Psoas muscle (tissue), 7 donors: ENCODE measurements at regions not wholly inside any gene's neighbourhood (a gene's known extent, or its start where the extent isn't known, plus 50 kb on each side); places are given as distances from the start of the nearest gene placed in this dataset.

Experiments used
- ATAC-seq, 4 donors: fragments of 200-7000 bp; cut with Tn5 transposase; one replicate each; pipeline ENCODE4 v1.9.1; 2020; ENCODE audit warnings: moderate library complexity in 3 of 4, mild to moderate bottlenecking in 2 of 4
- DNase-seq, 2 donors: peaks; one replicate each; pipeline ENCODE4 v3.0.0-alpha.2; 2020
- H3K27ac ChIP-seq: fragments of 200-600 bp; one replicate; pipeline ENCODE4 v1.8.0; 2022
- H3K27me3 ChIP-seq, 3 donors: fragments of 200-600 bp in 1 of 3; one replicate each; pipeline versions ENCODE4 v1.6.1 to v1.8.0; 2013 to 2022; ENCODE audit warnings: low read length in 2 of 3, mild to moderate bottlenecking in 2 of 3, moderate library complexity in 1 of 3; ENCODE audit not compliant: insufficient read depth in 3 of 3
- H3K36me3 ChIP-seq, 2 donors: fragments of 200-600 bp in 1 of 2; one replicate each; pipeline versions ENCODE4 v1.6.1 to v1.8.0; 2013 to 2022; ENCODE audit warnings: low read depth in 1 of 2, mild to moderate bottlenecking in 1 of 2, moderate library complexity in 1 of 2; ENCODE audit not compliant: insufficient read depth in 1 of 2
- H3K4me1 ChIP-seq: fragments of 200-600 bp; one replicate; pipeline ENCODE4 v1.8.0; 2022
- H3K4me3 ChIP-seq: fragments of 200-600 bp; one replicate; pipeline ENCODE4 v1.8.0; 2022; ENCODE audit warnings: mild to moderate bottlenecking
- H3K9me3 ChIP-seq: fragments of 200-600 bp; one replicate; pipeline ENCODE4 v1.8.0; 2022
- WGBS, 3 donors: extraction: QIAGEN DNeasy Blood & Tissue Kit; methylation state at CpG; one replicate each; pipeline versions ENCODE4 v1.1.6 to v1.1.7; 2013; 5-methylcytosine and 5-hydroxymethylcytosine counted together
- intact Hi-C, 2 donors: fragments of 100-400 bp; cut with DNase I; formaldehyde crosslinking; loops; one replicate each; pipeline versions ENCODE4 v1.11.0 to v1.14.2; 2022
- TF ChIP-seq, protein P1 (sequence below): fragments of 200-600 bp; IDR thresholded peaks from one replicate; pipeline ENCODE4 v1.8.0; 2022; ENCODE audit warnings: antibody characterized with exemption
- donor health status: healthy with polysubstance abuse.
- donor health status: DM: no; HTN: no; CAD: no; lungs with moderate emphysema.
- donor health status: Bipolar disorder and iron deficiency.
- donor health status: healthy.
- donor health status: DM: yes; HTN: yes; CAD: no.
- donor health status: DM: no; HTN: no; CAD: no.
- donor health status: DM: yes; HTN: yes; CAD: no.

- ATAC-seq (no peak), DNase-seq (no peak)
- no peak overlapping the region for H3K4me3 ChIP-seq
- no peaks in the 10 kb centered on the region for H3K27me3 ChIP-seq
- H3K36me3 ChIP-seq = no peaks in the 10 kb centered on the region
- peaks cover 24% of the 10 kb centered on the region for H3K4me1 ChIP-seq
- TF ChIP-seq, protein P1, sequence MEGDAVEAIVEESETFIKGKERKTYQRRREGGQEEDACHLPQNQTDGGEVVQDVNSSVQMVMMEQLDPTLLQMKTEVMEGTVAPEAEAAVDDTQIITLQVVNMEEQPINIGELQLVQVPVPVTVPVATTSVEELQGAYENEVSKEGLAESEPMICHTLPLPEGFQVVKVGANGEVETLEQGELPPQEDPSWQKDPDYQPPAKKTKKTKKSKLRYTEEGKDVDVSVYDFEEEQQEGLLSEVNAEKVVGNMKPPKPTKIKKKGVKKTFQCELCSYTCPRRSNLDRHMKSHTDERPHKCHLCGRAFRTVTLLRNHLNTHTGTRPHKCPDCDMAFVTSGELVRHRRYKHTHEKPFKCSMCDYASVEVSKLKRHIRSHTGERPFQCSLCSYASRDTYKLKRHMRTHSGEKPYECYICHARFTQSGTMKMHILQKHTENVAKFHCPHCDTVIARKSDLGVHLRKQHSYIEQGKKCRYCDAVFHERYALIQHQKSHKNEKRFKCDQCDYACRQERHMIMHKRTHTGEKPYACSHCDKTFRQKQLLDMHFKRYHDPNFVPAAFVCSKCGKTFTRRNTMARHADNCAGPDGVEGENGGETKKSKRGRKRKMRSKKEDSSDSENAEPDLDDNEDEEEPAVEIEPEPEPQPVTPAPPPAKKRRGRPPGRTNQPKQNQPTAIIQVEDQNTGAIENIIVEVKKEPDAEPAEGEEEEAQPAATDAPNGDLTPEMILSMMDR = no peak
- intact Hi-C loops = no loop called here
- H3K27ac ChIP-seq = no peak overlapping the region
- WGBS, 3 donors = 54 to 80% (median 69%) methylated on average over 4 of the region's 4 CpGs
- H3K9me3 ChIP-seq = no peaks in the 10 kb centered on the region
Observed at GRCh38 chr11:35085531-35086165, 53.3 kb upstream of the CD44 start.

DNA sequence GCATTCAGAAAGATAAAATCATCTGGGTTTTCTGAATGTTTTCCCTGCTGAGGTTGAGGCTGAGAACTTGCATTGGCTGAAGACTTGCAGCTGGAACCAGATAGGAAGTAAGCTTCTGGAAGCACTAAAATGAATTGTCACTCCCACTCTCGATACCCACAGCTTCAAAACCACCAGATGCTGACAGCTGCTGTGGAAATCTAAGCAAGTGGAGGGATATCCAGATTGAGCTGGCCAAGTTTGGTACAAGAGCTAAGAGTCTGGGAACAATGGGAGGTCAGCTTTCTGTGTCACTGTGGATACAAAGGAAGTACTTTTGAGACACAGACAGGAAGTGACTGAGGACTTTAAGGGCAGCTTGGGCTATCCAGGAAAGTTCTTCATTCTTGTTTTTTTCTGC lies 51.3 kb upstream of the CD44 start:
- no peak overlapping the region for H3K4me3 ChIP-seq
- intact Hi-C loops = no loop called here
- DNase-seq = no peak
- H3K9me3 ChIP-seq = no peaks in the 10 kb centered on the region
- TF ChIP-seq, protein P1 = no peak
- no peaks in the 10 kb centered on the region for H3K27me3 ChIP-seq
- H3K4me1 ChIP-seq = peaks cover 23% of the 10 kb centered on the region
- ATAC-seq = peak in 3 of 4 donors; percentile 29 to 40 (median 34)
- no peaks in the 10 kb centered on the region for H3K36me3 ChIP-seq
- peak overlapping the region; percentile 50 for H3K27ac ChIP-seq
- 33 to 39% (median 37%) methylated on average over 1 of the region's 1 CpG for WGBS, 3 donors

DNA sequence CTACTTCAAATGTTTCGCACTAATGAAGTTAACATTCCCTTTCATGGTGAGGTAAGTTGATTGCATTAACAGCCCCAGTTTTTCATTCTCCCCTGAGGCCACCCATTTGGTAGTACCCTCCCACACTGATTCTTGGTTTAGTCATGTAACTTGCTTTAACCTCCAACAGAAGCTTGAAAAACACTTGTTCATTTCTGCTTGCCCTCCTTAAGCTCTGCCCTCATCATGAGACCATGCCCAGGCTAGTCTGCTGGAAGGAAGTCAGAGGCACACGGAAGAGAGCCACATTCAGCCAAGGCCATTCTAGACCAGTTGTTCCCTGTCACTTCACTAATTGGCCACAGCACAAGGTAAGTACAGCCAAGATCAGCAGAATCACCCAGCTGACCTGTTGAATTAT lies 50.7 kb upstream of the CD44 start:
- Histone ChIP-seq H3K27ac (peak overlapping the region; percentile 50), H3K36me3 (no peaks in the 10 kb centered on the region), H3K4me1 (peaks cover 17% of the 10 kb centered on the region), H3K27me3 (no peaks in the 10 kb centered on the region), H3K9me3 (no peaks in the 10 kb centered on the region), H3K4me3 (no peak overlapping the region)
- DNase-seq = no peak
- WGBS, 3 donors = 29 to 50% (median 45%) methylated on average over 2 of the region's 2 CpGs
- intact Hi-C loops = no loop called here
- TF ChIP-seq, protein P1 = no peak
- peak; percentile 68 to 89 (median 86) for ATAC-seq

GRCh38 chr11:35088676-35089075 lies 50.3 kb upstream of the CD44 start:
- peaks cover 13% of the 10 kb centered on the region for H3K4me1 ChIP-seq
- TF ChIP-seq, protein P1 = no peak
- peak overlapping the region; percentile 50 for H3K27ac ChIP-seq
- no peaks in the 10 kb centered on the region for H3K36me3 ChIP-seq
- intact Hi-C loops = no loop called here
- H3K9me3 ChIP-seq = no peaks in the 10 kb centered on the region
- H3K27me3 ChIP-seq = no peaks in the 10 kb centered on the region
- 52 to 62% (median 55%) methylated on average over 4 of the region's 4 CpGs for WGBS, 3 donors
- DNase-seq (no peak), ATAC-seq (peak; percentile 17 to 83 (median 68))
- H3K4me3 ChIP-seq = no peak overlapping the region
